ENCODE measurements at regions not wholly inside any gene's neighbourhood (a gene's known extent, or its start where the extent isn't known, plus 50 kb on each side); places are given as distances from the start of the nearest gene placed in this dataset.

DNA sequence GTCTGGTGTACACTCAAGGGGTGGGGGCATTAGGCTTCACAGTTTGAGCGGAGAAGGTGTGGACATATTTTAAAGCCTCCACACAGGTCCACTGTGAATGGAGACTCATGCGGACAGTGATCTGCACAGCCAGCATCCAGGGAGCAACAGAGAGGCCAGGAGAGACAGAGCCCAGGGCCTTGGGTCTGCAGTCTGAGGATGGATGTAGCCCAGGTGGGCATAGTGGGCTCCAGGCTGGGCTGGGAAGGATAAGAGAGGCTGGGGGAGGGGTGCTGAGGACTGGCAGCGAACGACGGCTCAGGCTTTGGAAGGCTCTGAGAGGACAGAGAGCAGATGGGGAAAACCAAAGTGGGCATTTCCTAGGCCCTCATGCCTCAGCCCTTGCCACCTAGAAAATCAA is 128.8 kb downstream of the PAPOLA start:
- no peak for TF ChIP-seq EZH2 (IDR thresholded peaks at IDR 0.05; ENCODE audit: low read depth, unreplicated experiment)
- TF ChIP-seq, protein P1, sequence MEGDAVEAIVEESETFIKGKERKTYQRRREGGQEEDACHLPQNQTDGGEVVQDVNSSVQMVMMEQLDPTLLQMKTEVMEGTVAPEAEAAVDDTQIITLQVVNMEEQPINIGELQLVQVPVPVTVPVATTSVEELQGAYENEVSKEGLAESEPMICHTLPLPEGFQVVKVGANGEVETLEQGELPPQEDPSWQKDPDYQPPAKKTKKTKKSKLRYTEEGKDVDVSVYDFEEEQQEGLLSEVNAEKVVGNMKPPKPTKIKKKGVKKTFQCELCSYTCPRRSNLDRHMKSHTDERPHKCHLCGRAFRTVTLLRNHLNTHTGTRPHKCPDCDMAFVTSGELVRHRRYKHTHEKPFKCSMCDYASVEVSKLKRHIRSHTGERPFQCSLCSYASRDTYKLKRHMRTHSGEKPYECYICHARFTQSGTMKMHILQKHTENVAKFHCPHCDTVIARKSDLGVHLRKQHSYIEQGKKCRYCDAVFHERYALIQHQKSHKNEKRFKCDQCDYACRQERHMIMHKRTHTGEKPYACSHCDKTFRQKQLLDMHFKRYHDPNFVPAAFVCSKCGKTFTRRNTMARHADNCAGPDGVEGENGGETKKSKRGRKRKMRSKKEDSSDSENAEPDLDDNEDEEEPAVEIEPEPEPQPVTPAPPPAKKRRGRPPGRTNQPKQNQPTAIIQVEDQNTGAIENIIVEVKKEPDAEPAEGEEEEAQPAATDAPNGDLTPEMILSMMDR (conservative IDR thresholded peaks at IDR 0.05; ENCODE audit: low read depth in 2 of 2): no peak
- TF ChIP-seq CREB1 (CRISPR knock-in tag; IDR thresholded peaks at IDR 0.05; ENCODE audit: low read depth): no peak

Measured in GM23338 (cell line).